Nucleus accumbens (tissue), 56 donors: ENCODE measurements at regions not wholly inside any gene's neighbourhood (a gene's known extent, or its start where the extent isn't known, plus 50 kb on each side); places are given as distances from the start of the nearest gene placed in this dataset.
A peak's percentile ranks its signal among the peaks of the same experiment; 100 is the strongest.

Source experiments
- DNase-seq, 56 donors: peaks; one replicate each; lab custom pipeline; 2025; lab: John Stamatoyannopoulos, UW

- DNase-seq, result no peak
Observed at GRCh38 chr5:172570594-172571334, 70.3 kb upstream of the NEURL1B start.

GRCh38 chr5:172569861-172570558, 71.1 kb upstream of the NEURL1B start:
- DNase-seq, result no peak

- no peak for DNase-seq
Observed at GRCh38 chr5:172568308-172568910, 72.7 kb upstream of the NEURL1B start.

- DNase-seq, result no peak
Observed at GRCh38 chr5:172567843-172568242, 73.2 kb upstream of the NEURL1B start.

- no peak for DNase-seq
Observed at GRCh38 chr5:172567294-172567693, 73.8 kb upstream of the NEURL1B start.

GRCh38 chr5:172565931-172566665, 75.0 kb upstream of the NEURL1B start:
- DNase-seq, result no peak

GRCh38 chr5:172565455-172565854, 75.6 kb upstream of the NEURL1B start:
- DNase-seq, result no peak

- DNase-seq, result no peak
Observed at GRCh38 chr5:172564883-172565282, 76.2 kb upstream of the NEURL1B start.

GRCh38 chr5:172564188-172564587, 76.9 kb upstream of the NEURL1B start:
- DNase-seq, result no peak

GRCh38 chr5:172562443-172562842, 78.6 kb upstream of the NEURL1B start:
- DNase-seq, result no peak

- no peak for DNase-seq
Observed at GRCh38 chr5:172561151-172561550, 79.9 kb upstream of the NEURL1B start.

- peak in 3 of 56 donors; percentile 4 to 25 (median 18) for DNase-seq
Observed at GRCh38 chr5:172559004-172559932, 81.8 kb upstream of the NEURL1B start.

- no peak for DNase-seq
Observed at GRCh38 chr5:172558076-172558976, 82.7 kb upstream of the NEURL1B start.

- DNase-seq, result peak in 21 of 56 donors; percentile 9 to 76 (median 37)
Observed at GRCh38 chr5:172556971-172557461, 84.0 kb upstream of the NEURL1B start.

GRCh38 chr5:172556262-172556661, 84.8 kb upstream of the NEURL1B start:
- DNase-seq, result no peak

GRCh38 chr5:172554562-172554961, 86.5 kb upstream of the NEURL1B start:
- DNase-seq, result no peak

- no peak for DNase-seq
Observed at GRCh38 chr5:172553903-172554302, 87.2 kb upstream of the NEURL1B start.

- no peak for DNase-seq
Observed at GRCh38 chr5:172553167-172553566, 87.9 kb upstream of the NEURL1B start.

- no peak for DNase-seq
Observed at GRCh38 chr5:172550996-172551395, 90.1 kb upstream of the NEURL1B start.
